ENCODE measurements at regions not wholly inside any gene's neighbourhood (a gene's known extent, or its start where the extent isn't known, plus 50 kb on each side); places are given as distances from the start of the nearest gene placed in this dataset.
"Not testable (repeated sequence)": the region's sequence is repeated elsewhere in the genome, so short reads cannot be mapped to it uniquely, and the experiment has no call there.

- H3K9me3 Mint-ChIP-seq: peaks cover 0 to 3% (median 2%) of the 10 kb centered on the region in 5 donors
- POLR2A ChIA-PET: no interaction called here
- no peak overlapping the region for H3K27ac Mint-ChIP-seq
- H3K4me3 Mint-ChIP-seq: no peak overlapping the region
- no peaks in the 10 kb centered on the region for H3K27me3 Mint-ChIP-seq
- Histone ChIP-seq H3K4me3 (ENCODE audit: low read length) (no peak overlapping the region), H3K27ac (ENCODE audit: low read depth, low read length) (no peak overlapping the region), H3K4me1 (ENCODE audit: insufficient read depth, low read length) (no peaks in the 10 kb centered on the region), H3K36me3 (ENCODE audit: insufficient read depth, low read length) (no peaks in the 10 kb centered on the region), H3K9me3 (ENCODE audit: low read length) (no peaks in the 10 kb centered on the region), H3K27me3 (ENCODE audit: insufficient read depth, low read length, poor library complexity, severe bottlenecking) (no peaks in the 10 kb centered on the region)
- CTCF ChIA-PET: no interaction called here
- H3K36me3 Mint-ChIP-seq: no peaks in the 10 kb centered on the region
- no peaks in the 10 kb centered on the region for H3K4me1 Mint-ChIP-seq
- no peak for DNase-seq
Observed at GRCh38 chr6:86122086-86122485, 479.4 kb upstream of the SYNCRIP start.

- Histone ChIP-seq H3K4me3 (ENCODE audit: low read length) (no peak overlapping the region), H3K27ac (ENCODE audit: low read depth, low read length) (no peak overlapping the region), H3K4me1 (ENCODE audit: insufficient read depth, low read length) (no peaks in the 10 kb centered on the region), H3K36me3 (ENCODE audit: insufficient read depth, low read length) (no peaks in the 10 kb centered on the region), H3K27me3 (ENCODE audit: insufficient read depth, low read length, poor library complexity, severe bottlenecking) (no peaks in the 10 kb centered on the region), H3K9me3 (ENCODE audit: low read length) (no peaks in the 10 kb centered on the region)
- no peak for DNase-seq
- H3K36me3 Mint-ChIP-seq: peaks cover 0 to 1% (median 0%) of the 10 kb centered on the region in 3 donors
- H3K27ac Mint-ChIP-seq: no peak overlapping the region
- H3K4me1 Mint-ChIP-seq: no peaks in the 10 kb centered on the region
- CTCF ChIA-PET: no interaction called here
- H3K4me3 Mint-ChIP-seq: no peak overlapping the region
- H3K9me3 Mint-ChIP-seq: peaks cover 2 to 6% (median 3%) of the 10 kb centered on the region in 5 donors
- POLR2A ChIA-PET: no interaction called here
- no peaks in the 10 kb centered on the region for H3K27me3 Mint-ChIP-seq
Observed at GRCh38 chr6:86118271-86118670, 475.6 kb upstream of the SYNCRIP start.

GRCh38 chr6:86107985-86108384 lies 465.3 kb upstream of the SYNCRIP start:
- Histone ChIP-seq H3K27ac (ENCODE audit: low read depth, low read length) (no peak overlapping the region), H3K36me3 (ENCODE audit: insufficient read depth, low read length) (no peaks in the 10 kb centered on the region), H3K9me3 (ENCODE audit: low read length) (no peaks in the 10 kb centered on the region), H3K4me3 (ENCODE audit: low read length) (no peak overlapping the region), H3K4me1 (ENCODE audit: insufficient read depth, low read length) (no peaks in the 10 kb centered on the region), H3K27me3 (ENCODE audit: insufficient read depth, low read length, poor library complexity, severe bottlenecking) (no peaks in the 10 kb centered on the region)
- peaks cover 0 to 17% (median 8%) of the 10 kb centered on the region in 5 donors for H3K9me3 Mint-ChIP-seq
- ChIA-PET POLR2A (no interaction called here), CTCF (no interaction called here)
- no peaks in the 10 kb centered on the region for H3K4me1 Mint-ChIP-seq
- no peak overlapping the region for H3K27ac Mint-ChIP-seq
- H3K36me3 Mint-ChIP-seq: no peaks in the 10 kb centered on the region
- H3K27me3 Mint-ChIP-seq: no peaks in the 10 kb centered on the region
- H3K4me3 Mint-ChIP-seq: no peak overlapping the region
- DNase-seq: no peak

- ChIA-PET CTCF (no interaction called here), POLR2A (no interaction called here)
- H3K9me3 Mint-ChIP-seq: peaks cover 4 to 27% (median 18%) of the 10 kb centered on the region in 5 donors
- H3K27me3 Mint-ChIP-seq: no peaks in the 10 kb centered on the region
- H3K4me3 ChIP-seq (ENCODE audit: low read length): no peak overlapping the region
- no peaks in the 10 kb centered on the region for H3K9me3 ChIP-seq (ENCODE audit: low read length)
- no peaks in the 10 kb centered on the region for H3K4me1 ChIP-seq (ENCODE audit: insufficient read depth, low read length)
- H3K36me3 Mint-ChIP-seq: no peaks in the 10 kb centered on the region
- no peaks in the 10 kb centered on the region for H3K27me3 ChIP-seq (ENCODE audit: insufficient read depth, low read length, poor library complexity, severe bottlenecking)
- H3K4me1 Mint-ChIP-seq: no peaks in the 10 kb centered on the region
- H3K4me3 Mint-ChIP-seq: no peak overlapping the region
- DNase-seq: no peak
- peak overlapping the region in 1 of 8 donors; percentile 21 for H3K27ac Mint-ChIP-seq
- H3K27ac ChIP-seq (ENCODE audit: low read depth, low read length): no peak overlapping the region
- no peaks in the 10 kb centered on the region for H3K36me3 ChIP-seq (ENCODE audit: insufficient read depth, low read length)
Observed at GRCh38 chr6:86087954-86088353, 445.3 kb upstream of the SYNCRIP start.

- H3K4me1 ChIP-seq (ENCODE audit: insufficient read depth, low read length): no peaks in the 10 kb centered on the region
- ChIA-PET POLR2A (no interaction called here), CTCF (no interaction called here)
- Mint-ChIP-seq H3K9me3 (peaks cover 0 to 23% (median 4%) of the 10 kb centered on the region in 5 donors), H3K4me1 (no peaks in the 10 kb centered on the region), H3K36me3 (no peaks in the 10 kb centered on the region), H3K4me3 (no peak overlapping the region), H3K27me3 (peaks cover 0 to 2% of the 10 kb centered on the region in 2 donors), H3K27ac (no peak overlapping the region)
- H3K27me3 ChIP-seq (ENCODE audit: insufficient read depth, low read length, poor library complexity, severe bottlenecking): no peaks in the 10 kb centered on the region
- H3K9me3 ChIP-seq (ENCODE audit: low read length): no peaks in the 10 kb centered on the region
- H3K27ac ChIP-seq (ENCODE audit: low read depth, low read length): no peak overlapping the region
- no peak for DNase-seq
- H3K4me3 ChIP-seq (ENCODE audit: low read length): no peak overlapping the region
- H3K36me3 ChIP-seq (ENCODE audit: insufficient read depth, low read length): no peaks in the 10 kb centered on the region
Observed at GRCh38 chr6:86079938-86080337, 437.3 kb upstream of the SYNCRIP start.

GRCh38 chr6:86070151-86070550 lies 427.5 kb upstream of the SYNCRIP start:
- no peaks in the 10 kb centered on the region for H3K9me3 ChIP-seq (ENCODE audit: low read length)
- ChIA-PET CTCF (no interaction called here), POLR2A (no interaction called here)
- H3K4me1 ChIP-seq (ENCODE audit: insufficient read depth, low read length): no peaks in the 10 kb centered on the region
- Mint-ChIP-seq H3K27me3 (no peaks in the 10 kb centered on the region), H3K4me1 (no peaks in the 10 kb centered on the region), H3K9me3 (peaks cover 0 to 8% (median 2%) of the 10 kb centered on the region in 5 donors), H3K36me3 (no peaks in the 10 kb centered on the region), H3K27ac (no peak overlapping the region), H3K4me3 (no peak overlapping the region)
- H3K36me3 ChIP-seq (ENCODE audit: insufficient read depth, low read length): no peaks in the 10 kb centered on the region
- H3K27ac ChIP-seq (ENCODE audit: low read depth, low read length): no peak overlapping the region
- H3K27me3 ChIP-seq (ENCODE audit: insufficient read depth, low read length, poor library complexity, severe bottlenecking): no peaks in the 10 kb centered on the region
- H3K4me3 ChIP-seq (ENCODE audit: low read length): no peak overlapping the region
- DNase-seq: no peak

- H3K4me3 ChIP-seq (ENCODE audit: low read length); H3K27me3 ChIP-seq (ENCODE audit: insufficient read depth, low read length, poor library complexity, severe bottlenecking); H3K4me1 ChIP-seq (ENCODE audit: insufficient read depth, low read length); DNase-seq; H3K9me3 ChIP-seq (ENCODE audit: low read length); POLR2A ChIA-PET; H3K4me3 Mint-ChIP-seq; H3K36me3 Mint-ChIP-seq; H3K27me3 Mint-ChIP-seq; H3K4me1 Mint-ChIP-seq; H3K27ac ChIP-seq (ENCODE audit: low read depth, low read length); CTCF ChIA-PET; H3K36me3 ChIP-seq (ENCODE audit: insufficient read depth, low read length): not testable (repeated sequence)
- Mint-ChIP-seq H3K9me3 (peaks cover 0 to 13% (median 5%) of the 10 kb centered on the region in 5 donors), H3K27ac (peak overlapping the region in 1 of 8 donors; percentile 25)
Observed at GRCh38 chr6:86065002-86065401, 422.3 kb upstream of the SYNCRIP start.

- H3K9me3 Mint-ChIP-seq: peaks cover 0 to 18% (median 14%) of the 10 kb centered on the region in 5 donors
- CTCF ChIA-PET; DNase-seq; H3K27ac Mint-ChIP-seq; H3K4me3 ChIP-seq (ENCODE audit: low read length); H3K4me3 Mint-ChIP-seq; H3K4me1 Mint-ChIP-seq; POLR2A ChIA-PET; H3K27ac ChIP-seq (ENCODE audit: low read depth, low read length); H3K4me1 ChIP-seq (ENCODE audit: insufficient read depth, low read length); H3K36me3 Mint-ChIP-seq; H3K27me3 Mint-ChIP-seq; H3K9me3 ChIP-seq (ENCODE audit: low read length); H3K36me3 ChIP-seq (ENCODE audit: insufficient read depth, low read length); H3K27me3 ChIP-seq (ENCODE audit: insufficient read depth, low read length, poor library complexity, severe bottlenecking): not testable (repeated sequence)
Observed at GRCh38 chr6:86057293-86057980, 414.8 kb upstream of the SYNCRIP start.

GRCh38 chr6:86045038-86045437 lies 402.4 kb upstream of the SYNCRIP start:
- no peaks in the 10 kb centered on the region for H3K9me3 ChIP-seq (ENCODE audit: low read length)
- H3K36me3 Mint-ChIP-seq: no peaks in the 10 kb centered on the region
- no peaks in the 10 kb centered on the region for H3K36me3 ChIP-seq (ENCODE audit: insufficient read depth, low read length)
- no peak overlapping the region for H3K4me3 Mint-ChIP-seq
- H3K27ac ChIP-seq (ENCODE audit: low read depth, low read length): no peak overlapping the region
- peaks cover 5 to 26% (median 9%) of the 10 kb centered on the region in 5 donors for H3K9me3 Mint-ChIP-seq
- no peak overlapping the region for H3K4me3 ChIP-seq (ENCODE audit: low read length)
- POLR2A ChIA-PET: no interaction called here
- H3K4me1 Mint-ChIP-seq: no peaks in the 10 kb centered on the region
- no peaks in the 10 kb centered on the region for H3K27me3 Mint-ChIP-seq
- DNase-seq: no peak
- CTCF ChIA-PET: no interaction called here
- no peaks in the 10 kb centered on the region for H3K27me3 ChIP-seq (ENCODE audit: insufficient read depth, low read length, poor library complexity, severe bottlenecking)
- H3K4me1 ChIP-seq (ENCODE audit: insufficient read depth, low read length): no peaks in the 10 kb centered on the region
- no peak overlapping the region for H3K27ac Mint-ChIP-seq
